ENCODE measurements at regions not wholly inside any gene's neighbourhood (a gene's known extent, or its start where the extent isn't known, plus 50 kb on each side); places are given as distances from the start of the nearest gene placed in this dataset.

DNA sequence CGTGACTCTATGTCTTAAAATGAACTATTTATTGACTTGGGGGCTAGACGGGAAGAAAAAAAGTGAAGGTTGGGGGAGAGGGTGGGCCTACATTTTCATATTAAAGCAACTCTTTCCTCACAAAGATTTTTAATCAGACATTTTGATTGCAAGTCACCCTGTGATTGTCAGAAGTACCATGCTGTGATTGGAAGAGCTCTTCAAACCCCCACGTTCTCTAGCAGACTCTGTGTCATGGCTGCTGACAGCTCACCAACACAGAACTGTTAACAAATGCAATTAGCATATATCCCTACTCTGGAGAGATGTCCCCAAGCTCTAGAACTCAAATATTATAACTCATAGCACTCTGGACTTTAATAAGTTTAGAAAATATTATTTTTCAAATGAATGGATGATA is 428.4 kb upstream of the DCC start:
- POLR2A ChIA-PET = no interaction called here
- in situ Hi-C loops (cut with HindIII; ENCODE audit: extremely low pct_ligation_motif_present, low pct_unique_long_range_greater_than_20kb) = no loop called here
- Histone ChIP-seq H2AFZ (ENCODE audit: low read length) (no peak overlapping the region), H3K4me2 (ENCODE audit: low read depth, low read length) (no peak overlapping the region), H4K20me1 (ENCODE audit: insufficient read depth, low read length) (no peaks in the 10 kb centered on the region), H3K36me3 (replicated peaks in 1 of 2; ENCODE audit: control insufficient read depth in 1 of 2, insufficient read depth in 2 of 2, low read length in 2 of 2) (no peaks in the 10 kb centered on the region), H3K4me3 (replicated peaks in 1 of 3; ENCODE audit: insufficient read depth in 1 of 3, low read depth in 2 of 3, low read length in 3 of 3) (no peak overlapping the region), H3K9me3 (ENCODE audit: low read length) (peaks cover 29% of the 10 kb centered on the region), H3K4me1 (ENCODE audit: insufficient read depth, low read length) (peaks cover 21% of the 10 kb centered on the region), H3K27me3 (ENCODE audit: control insufficient read depth in 1 of 2, insufficient read depth in 2 of 2, low read length in 2 of 2) (no peaks in the 10 kb centered on the region; a peak in 1 of 5 replicates), H3K79me2 (ENCODE audit: insufficient read depth, low read length) (no peaks in the 10 kb centered on the region), H3K27ac (ENCODE audit: extremely low read length, insufficient read depth, low read length) (no peak overlapping the region), H3K9ac (ENCODE audit: insufficient read depth, low read depth, low read length) (no peak overlapping the region)
- no TSS peak for BruUV-seq (replicated peaks)
- CTCF ChIA-PET (ENCODE audit: low intra/inter-chr PET ratio, low total read pairs) = no interaction called here
- ATAC-seq (no peak), FAIRE-seq (no peak), DNase-seq (ENCODE audit: low spot score) (no peak)
- WGBS (ENCODE audit: low lambda C conversion rate) = 32% methylated on average over 3 of the region's 3 CpGs
- TF ChIP-seq ARNT2 (CRISPR knock-in tag; IDR thresholded peaks at IDR 0.05; ENCODE audit: low read depth) (no peak), ZNF713 (CRISPR knock-in tag; IDR thresholded peaks at IDR 0.05) (no peak), MEIS1 (CRISPR knock-in tag; IDR thresholded peaks at IDR 0.05; ENCODE audit: borderline replicate concordance) (no peak), ADNP (CRISPR knock-in tag; IDR thresholded peaks at IDR 0.05) (no peak), GABPA (IDR thresholded peaks at IDR 0.05; ENCODE audit: low read depth, low read length) (no peak), GABPA (CRISPR knock-in tag; IDR thresholded peaks at IDR 0.05; ENCODE audit: low read depth) (no peak), NR2F1 (CRISPR knock-in tag; IDR thresholded peaks at IDR 0.05) (no peak), ZNF781 (CRISPR knock-in tag; IDR thresholded peaks at IDR 0.05; ENCODE audit: borderline replicate concordance, not compliant biosample characterization) (no peak), ZNF251 (CRISPR knock-in tag; IDR thresholded peaks at IDR 0.05) (no peak)
- TF ChIP-seq, protein P1, sequence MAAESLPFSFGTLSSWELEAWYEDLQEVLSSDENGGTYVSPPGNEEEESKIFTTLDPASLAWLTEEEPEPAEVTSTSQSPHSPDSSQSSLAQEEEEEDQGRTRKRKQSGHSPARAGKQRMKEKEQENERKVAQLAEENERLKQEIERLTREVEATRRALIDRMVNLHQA (CRISPR knock-in tag; IDR thresholded peaks at IDR 0.05) = no peak
- intact Hi-C loops (cut with micrococcal nuclease; ENCODE audit: unreplicated experiment) = no loop called here

DNA sequence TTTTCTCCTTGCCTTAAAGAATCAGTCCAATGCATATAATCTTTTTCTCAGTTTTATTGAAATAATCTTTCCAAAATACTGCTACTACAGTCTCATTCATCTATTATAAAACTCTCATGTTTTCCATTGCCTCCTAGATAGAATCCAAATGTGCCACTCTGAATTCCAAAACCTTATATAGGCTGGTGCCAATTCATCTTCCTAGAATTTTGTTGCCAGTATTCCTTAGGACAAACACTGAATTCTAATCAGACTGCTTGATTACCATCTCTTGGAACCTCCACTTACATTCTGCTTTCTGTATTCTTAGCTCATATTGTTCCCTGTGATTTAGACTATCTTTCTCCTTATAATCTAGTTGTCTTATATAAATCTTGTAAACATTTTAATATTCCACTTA is 427.6 kb upstream of the DCC start:
- Histone ChIP-seq H3K27ac (ENCODE audit: extremely low read length, insufficient read depth, low read length) (no peak overlapping the region), H3K4me3 (replicated peaks in 1 of 3; ENCODE audit: insufficient read depth in 1 of 3, low read depth in 2 of 3, low read length in 3 of 3) (no peak overlapping the region), H3K4me2 (ENCODE audit: low read depth, low read length) (no peak overlapping the region), H3K4me1 (ENCODE audit: insufficient read depth, low read length) (peaks cover 20% of the 10 kb centered on the region), H3K27me3 (ENCODE audit: control insufficient read depth in 1 of 2, insufficient read depth in 2 of 2, low read length in 2 of 2) (no peaks in the 10 kb centered on the region; a peak in 1 of 5 replicates), H4K20me1 (ENCODE audit: insufficient read depth, low read length) (no peaks in the 10 kb centered on the region), H2AFZ (ENCODE audit: low read length) (no peak overlapping the region), H3K9me3 (ENCODE audit: low read length) (peaks cover 37% of the 10 kb centered on the region), H3K79me2 (ENCODE audit: insufficient read depth, low read length) (no peaks in the 10 kb centered on the region), H3K9ac (ENCODE audit: insufficient read depth, low read depth, low read length) (no peak overlapping the region), H3K36me3 (replicated peaks in 1 of 2; ENCODE audit: control insufficient read depth in 1 of 2, insufficient read depth in 2 of 2, low read length in 2 of 2) (no peaks in the 10 kb centered on the region)
- BruUV-seq (replicated peaks) = no TSS peak
- TF ChIP-seq GABPB1 (CRISPR knock-in tag; IDR thresholded peaks at IDR 0.05) (no peak), ZNF678 (CRISPR knock-in tag; IDR thresholded peaks at IDR 0.05) (no peak), ISX (CRISPR knock-in tag; conservative IDR thresholded peaks at IDR 0.05) (no peak), RXRA (CRISPR knock-in tag; IDR thresholded peaks at IDR 0.05) (no peak)
- ChIA-PET CTCF (ENCODE audit: low intra/inter-chr PET ratio, low total read pairs) (no interaction called here), POLR2A (no interaction called here)
- no peak for ATAC-seq
- FAIRE-seq = no peak
- intact Hi-C loops (cut with micrococcal nuclease; ENCODE audit: unreplicated experiment) = no loop called here
- no peak for DNase-seq (ENCODE audit: low spot score)
- in situ Hi-C loops (cut with HindIII; ENCODE audit: extremely low pct_ligation_motif_present, low pct_unique_long_range_greater_than_20kb) = no loop called here

Data from HepG2 (cell line).